ENCODE measurements at regions not wholly inside any gene's neighbourhood (a gene's known extent, or its start where the extent isn't known, plus 50 kb on each side); places are given as distances from the start of the nearest gene placed in this dataset.

DNA sequence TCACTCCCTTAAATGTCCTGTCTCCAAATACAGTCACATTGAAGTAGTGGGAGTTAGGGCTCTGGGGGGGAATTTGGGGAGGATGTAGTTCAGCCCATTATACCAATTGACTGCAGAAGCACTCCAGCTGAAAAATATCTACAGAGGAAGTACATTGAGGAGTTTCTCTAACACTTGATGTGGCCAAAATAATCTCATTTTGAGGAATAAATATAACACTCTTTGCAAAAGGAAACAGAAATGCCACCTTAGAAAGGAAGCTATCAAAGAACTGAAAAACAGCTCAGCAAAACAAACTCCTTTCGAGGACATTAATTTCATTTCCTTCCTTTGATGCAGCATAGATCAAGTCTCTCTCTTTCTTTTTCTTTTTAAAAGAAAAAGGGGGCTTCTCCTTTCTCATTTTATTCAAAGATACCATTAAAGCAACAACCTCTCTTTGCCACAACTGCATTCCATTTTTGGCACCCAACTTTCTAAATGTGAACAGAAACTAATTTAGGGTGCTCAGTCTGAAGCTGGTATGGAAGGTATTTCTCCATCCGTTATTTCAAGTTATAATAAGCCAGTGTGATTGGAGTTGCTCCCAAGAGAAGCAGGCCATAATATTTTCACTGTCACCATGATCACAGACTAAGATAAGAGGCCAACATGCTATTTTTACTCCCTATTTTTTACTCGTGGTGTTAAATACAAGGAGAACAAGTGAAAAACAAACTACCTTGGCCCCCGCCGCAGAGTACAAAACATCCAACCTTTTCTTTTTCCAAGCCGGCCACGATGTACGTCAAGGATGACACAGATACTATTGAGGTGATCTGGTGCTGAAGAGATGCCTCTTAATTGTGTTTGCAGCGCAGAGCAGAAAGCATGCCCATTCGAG lies 230.4 kb upstream of the GATB start:
- TF ChIP-seq, protein P1, sequence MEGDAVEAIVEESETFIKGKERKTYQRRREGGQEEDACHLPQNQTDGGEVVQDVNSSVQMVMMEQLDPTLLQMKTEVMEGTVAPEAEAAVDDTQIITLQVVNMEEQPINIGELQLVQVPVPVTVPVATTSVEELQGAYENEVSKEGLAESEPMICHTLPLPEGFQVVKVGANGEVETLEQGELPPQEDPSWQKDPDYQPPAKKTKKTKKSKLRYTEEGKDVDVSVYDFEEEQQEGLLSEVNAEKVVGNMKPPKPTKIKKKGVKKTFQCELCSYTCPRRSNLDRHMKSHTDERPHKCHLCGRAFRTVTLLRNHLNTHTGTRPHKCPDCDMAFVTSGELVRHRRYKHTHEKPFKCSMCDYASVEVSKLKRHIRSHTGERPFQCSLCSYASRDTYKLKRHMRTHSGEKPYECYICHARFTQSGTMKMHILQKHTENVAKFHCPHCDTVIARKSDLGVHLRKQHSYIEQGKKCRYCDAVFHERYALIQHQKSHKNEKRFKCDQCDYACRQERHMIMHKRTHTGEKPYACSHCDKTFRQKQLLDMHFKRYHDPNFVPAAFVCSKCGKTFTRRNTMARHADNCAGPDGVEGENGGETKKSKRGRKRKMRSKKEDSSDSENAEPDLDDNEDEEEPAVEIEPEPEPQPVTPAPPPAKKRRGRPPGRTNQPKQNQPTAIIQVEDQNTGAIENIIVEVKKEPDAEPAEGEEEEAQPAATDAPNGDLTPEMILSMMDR (IDR thresholded peaks at IDR 0.05; ENCODE audit: borderline replicate concordance, insufficient read depth, low read depth, low read length) = no peak
- no peak overlapping the region for H3K4me3 ChIP-seq (ENCODE audit: low read depth, low read length)

DNA sequence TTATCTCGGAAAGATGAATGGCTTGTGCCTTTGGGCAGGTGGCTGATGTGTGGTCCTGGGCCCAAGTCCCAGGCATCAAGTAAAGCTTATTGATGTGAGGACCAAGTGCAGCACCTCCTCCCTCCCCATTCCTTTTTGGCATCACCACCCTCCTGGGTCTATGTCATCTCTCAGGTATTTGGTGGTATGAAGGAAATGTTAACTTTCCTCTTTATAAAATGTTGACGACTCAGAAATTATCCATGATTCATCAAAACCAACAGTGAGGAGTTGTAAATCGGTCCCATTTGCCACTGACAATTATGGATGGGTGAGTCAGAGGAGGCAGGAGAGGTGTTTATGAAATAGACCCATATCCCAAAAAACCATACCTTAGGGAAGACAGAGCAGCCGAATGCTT lies 229.4 kb upstream of the GATB start:
- TF ChIP-seq, protein P1 (IDR thresholded peaks at IDR 0.05; ENCODE audit: borderline replicate concordance, insufficient read depth, low read depth, low read length) = no peak
- H3K4me3 ChIP-seq (ENCODE audit: low read depth, low read length) = no peak overlapping the region

DNA sequence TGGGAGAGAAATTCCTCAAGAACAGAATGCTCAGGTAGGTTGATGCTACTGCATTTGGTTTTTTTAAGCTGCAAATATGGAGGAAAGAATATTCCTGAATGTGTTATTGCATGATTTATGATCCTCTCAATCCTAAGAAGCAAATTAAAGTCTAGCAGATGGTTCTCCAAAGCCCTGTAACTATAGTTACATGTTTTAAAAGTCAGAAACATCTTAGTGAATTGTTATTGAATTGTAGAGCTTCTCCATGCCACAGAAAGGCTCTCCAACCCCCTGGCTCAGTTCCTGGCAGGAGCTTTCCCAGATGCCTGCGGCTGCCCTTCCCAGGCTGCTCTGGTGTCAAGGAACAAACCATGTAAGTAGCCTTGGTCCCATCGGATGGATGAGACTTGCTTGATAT lies 227.8 kb upstream of the GATB start:
- H3K4me3 ChIP-seq (ENCODE audit: low read depth, low read length) = no peak overlapping the region
- TF ChIP-seq, protein P1 (IDR thresholded peaks at IDR 0.05; ENCODE audit: borderline replicate concordance, insufficient read depth, low read depth, low read length) = no peak

DNA sequence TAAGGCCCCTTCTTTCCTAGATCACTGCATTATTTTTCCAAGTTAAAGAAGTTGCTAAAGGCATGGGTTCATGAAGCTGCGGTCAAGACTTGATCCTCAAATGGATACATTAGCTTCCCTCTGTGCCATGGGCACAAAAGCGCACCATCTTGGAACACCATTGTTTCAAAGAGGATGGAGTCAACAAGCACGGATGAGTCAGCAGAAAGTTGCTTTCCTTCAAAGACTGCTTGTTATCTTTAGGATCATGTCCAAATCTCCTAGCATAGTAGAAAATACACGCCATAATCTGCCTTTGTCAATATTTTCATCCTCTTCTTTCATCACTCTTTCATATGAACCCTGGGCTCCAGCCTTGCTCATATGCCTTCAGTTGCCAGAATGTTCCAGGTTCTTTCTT lies 226.8 kb upstream of the GATB start:
- H3K4me3 ChIP-seq (ENCODE audit: low read depth, low read length) = no peak overlapping the region
- TF ChIP-seq, protein P1 (IDR thresholded peaks at IDR 0.05; ENCODE audit: borderline replicate concordance, insufficient read depth, low read depth, low read length) = no peak

DNA sequence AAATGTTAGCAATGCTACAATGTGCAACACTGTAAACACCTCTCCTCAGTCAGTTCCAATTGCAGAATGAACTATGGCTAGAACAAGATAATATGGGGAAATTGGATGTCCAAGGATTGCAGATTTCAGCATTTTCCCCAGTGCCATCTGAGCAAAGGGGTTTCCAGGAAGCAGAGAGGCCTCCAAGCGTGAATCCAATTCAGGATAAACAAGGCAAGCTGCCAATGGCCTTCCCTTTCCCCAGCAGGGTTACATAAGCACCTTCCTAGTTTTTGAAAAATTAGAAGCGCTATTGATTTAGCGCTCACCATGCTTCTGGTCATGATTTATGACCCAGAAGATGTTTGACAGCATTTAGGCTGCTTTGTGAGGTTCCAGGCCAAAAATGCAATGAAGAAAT lies 223.0 kb upstream of the GATB start:
- H3K4me3 ChIP-seq (ENCODE audit: low read depth, low read length) = no peak overlapping the region
- TF ChIP-seq, protein P1 (IDR thresholded peaks at IDR 0.05; ENCODE audit: borderline replicate concordance, insufficient read depth, low read depth, low read length) = no peak

DNA sequence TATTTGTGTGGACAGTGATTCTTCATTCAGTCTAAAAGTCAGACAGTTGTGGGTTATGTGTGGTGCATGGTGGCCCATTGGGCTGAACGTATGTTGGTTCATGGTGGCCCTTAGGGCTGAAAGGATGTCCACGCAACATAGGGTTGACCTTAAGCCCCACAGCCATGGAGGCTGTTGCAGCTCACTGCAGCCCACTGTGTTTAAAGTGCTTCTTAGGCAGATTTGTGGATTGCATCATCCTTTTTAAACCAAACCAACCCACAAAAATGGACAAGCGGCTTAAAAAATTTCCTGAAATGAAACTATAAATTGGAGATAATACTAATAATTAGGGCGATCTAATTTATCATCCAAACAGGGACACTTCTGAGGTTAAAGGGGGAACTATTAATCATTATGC lies 219.0 kb upstream of the GATB start:
- TF ChIP-seq, protein P1 (IDR thresholded peaks at IDR 0.05; ENCODE audit: borderline replicate concordance, insufficient read depth, low read depth, low read length) = no peak
- no peak overlapping the region for H3K4me3 ChIP-seq (ENCODE audit: low read depth, low read length)

DNA sequence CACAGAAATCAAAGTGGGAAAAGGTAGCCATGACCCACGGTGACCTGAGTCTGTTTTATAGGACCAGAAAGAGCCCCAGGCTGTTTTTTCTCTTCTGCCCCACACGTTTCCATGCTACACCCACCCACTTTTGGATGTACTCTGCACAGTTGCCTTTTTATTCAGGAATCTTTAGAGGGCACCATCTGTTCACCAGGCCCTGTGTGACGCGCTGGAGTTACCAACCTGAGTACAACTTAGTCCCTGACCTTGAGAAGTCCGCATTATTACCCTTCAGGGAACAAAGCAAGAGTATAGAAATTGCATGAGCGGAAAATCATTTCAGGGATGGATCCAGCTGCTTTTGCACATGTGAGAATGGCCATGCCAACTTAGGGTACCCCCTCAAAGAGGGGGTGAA lies 207.8 kb upstream of the GATB start:
- TF ChIP-seq, protein P1 (IDR thresholded peaks at IDR 0.05; ENCODE audit: borderline replicate concordance, insufficient read depth, low read depth, low read length) = no peak
- no peak overlapping the region for H3K4me3 ChIP-seq (ENCODE audit: low read depth, low read length)

Measured in GM12875 (cell line).